SK-MEL-5 (cell line): ENCODE measurements at regions not wholly inside any gene's neighbourhood (a gene's known extent, or its start where the extent isn't known, plus 50 kb on each side); places are given as distances from the start of the nearest gene placed in this dataset.
"Not testable (repeated sequence)": the region's sequence is repeated elsewhere in the genome, so short reads cannot be mapped to it uniquely, and the experiment has no call there.

Experiments used
- DNase-seq: peaks from one replicate; pipeline ENCODE4 v3.0.0-alpha.2; 2016; ENCODE audit warnings: low read depth, low spot score
- in situ Hi-C: cut with HindIII; loops from 2 replicates; pipeline ENCODE4 v1.10.0; 2016; ENCODE audit warnings: low sequenced_read_pairs, high pct_unique_total_duplicates, low pct_unique_long_range_greater_than_20kb

DNA sequence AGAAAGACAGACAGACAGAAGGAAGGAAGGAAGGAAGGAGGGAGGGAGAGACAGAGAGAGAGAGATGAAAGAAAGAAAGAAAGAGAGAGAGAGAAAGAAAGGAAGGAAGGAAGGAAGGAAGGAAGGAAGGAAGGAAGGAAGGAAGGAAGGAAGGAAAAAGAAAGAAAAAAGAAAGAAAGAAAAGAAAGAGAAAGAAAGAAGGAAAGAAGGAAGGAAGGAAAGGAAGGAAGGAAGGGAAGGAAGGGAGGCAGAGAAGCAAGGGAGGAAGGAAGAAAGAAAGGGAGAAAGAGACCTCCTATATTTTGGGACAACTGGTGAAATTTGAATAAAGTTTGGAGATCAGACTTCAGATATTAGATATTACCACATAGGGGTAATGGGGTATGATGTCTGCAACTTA lies 226.9 kb downstream of the DEPDC1B start:
- in situ Hi-C loops, DNase-seq: not testable (repeated sequence)

DNA sequence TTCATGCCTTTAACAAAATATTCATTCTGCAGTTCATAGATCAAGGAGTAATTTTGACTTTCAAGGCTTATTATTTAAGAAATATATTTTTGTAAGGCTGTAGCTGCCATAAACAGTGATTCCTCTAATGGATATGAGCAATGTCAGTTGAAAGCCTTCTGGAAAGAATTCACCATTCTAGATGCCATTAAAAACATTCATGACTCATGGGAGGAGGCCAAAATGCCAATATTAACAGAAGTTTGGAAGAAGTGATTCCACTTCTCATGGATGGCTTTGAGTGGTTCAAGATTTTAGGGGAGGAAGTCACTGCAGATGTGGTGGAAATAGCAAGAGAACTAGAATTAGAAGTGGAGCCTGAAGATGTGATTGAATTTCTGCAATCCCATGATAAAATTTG lies 229.1 kb downstream of the DEPDC1B start:
- no peak for DNase-seq
- in situ Hi-C loops = no loop called here

DNA sequence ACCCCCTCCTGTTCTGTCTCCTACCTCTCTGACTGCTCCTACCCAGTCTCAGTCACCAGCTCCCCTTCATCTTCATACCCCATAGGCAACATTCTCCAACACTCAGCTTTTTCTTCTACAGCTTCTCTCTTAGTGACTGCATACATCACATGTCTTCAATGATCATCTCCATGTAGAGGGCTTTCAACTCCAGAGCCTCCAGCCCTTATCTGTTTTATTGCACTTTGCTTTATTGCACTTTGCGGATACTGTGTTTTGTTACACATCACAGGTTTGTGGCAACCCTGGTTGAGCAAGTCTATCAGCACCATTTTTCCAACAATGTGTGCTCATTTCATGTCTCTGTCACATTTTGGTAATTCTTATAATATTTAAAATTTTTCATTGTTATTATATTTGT lies 230.7 kb downstream of the DEPDC1B start:
- no peak for DNase-seq

DNA sequence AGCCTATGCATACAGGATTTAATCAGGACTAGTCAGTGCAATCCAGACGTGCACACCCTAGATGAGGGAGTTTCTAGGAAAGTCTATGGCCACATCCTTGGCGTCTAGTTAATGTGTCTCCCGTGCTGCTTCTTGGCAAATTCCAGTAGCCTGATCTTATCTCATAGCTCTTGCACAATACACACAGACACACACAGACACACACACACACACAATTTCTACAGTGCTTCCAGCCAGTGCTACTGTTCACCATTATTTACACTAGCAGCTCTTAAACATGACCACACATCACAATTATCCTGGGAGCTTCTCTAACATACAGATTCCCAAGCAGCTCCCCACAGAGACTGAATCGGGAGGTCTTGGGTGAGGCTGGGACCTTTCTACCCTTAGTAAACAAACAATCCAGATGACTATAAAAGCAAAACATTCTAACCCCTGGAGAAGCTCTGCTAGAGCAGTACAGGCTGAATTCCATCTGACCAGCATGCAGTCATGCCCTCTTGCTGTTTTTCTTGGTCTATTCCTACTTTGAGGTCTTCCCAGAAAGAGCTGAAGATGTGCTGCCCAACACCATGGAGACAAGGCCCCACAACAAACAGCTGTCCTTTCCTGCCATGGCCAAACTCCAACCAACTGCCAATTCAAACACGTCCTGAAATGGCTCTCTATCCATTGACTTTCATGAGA lies 236.6 kb downstream of the DEPDC1B start:
- no peak for DNase-seq
- in situ Hi-C loops = no loop called here

More for the DNA sequence above, 230.7 kb downstream of the DEPDC1B start:
- in situ Hi-C loops = no loop called here

DNA sequence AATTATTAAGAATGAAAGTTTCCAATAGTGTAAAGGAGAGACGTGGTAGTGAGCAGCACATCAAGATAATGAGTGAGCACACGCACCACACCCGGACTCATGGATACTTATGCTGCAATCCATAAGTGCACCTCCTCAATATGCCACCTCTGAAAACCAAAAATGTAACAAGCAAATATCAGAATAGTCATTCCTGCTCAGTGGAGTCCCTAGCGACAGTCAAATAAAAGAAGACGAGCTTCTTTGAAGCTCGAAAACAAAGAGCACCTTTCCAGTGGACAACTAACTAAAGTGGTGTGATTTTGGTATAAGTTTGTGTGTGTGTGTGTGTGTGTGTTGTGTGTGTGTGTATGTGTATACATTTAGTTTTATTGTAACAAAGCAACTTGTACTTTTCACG lies 241.3 kb downstream of the DEPDC1B start:
- no peak for DNase-seq
- in situ Hi-C loops = no loop called here

DNA sequence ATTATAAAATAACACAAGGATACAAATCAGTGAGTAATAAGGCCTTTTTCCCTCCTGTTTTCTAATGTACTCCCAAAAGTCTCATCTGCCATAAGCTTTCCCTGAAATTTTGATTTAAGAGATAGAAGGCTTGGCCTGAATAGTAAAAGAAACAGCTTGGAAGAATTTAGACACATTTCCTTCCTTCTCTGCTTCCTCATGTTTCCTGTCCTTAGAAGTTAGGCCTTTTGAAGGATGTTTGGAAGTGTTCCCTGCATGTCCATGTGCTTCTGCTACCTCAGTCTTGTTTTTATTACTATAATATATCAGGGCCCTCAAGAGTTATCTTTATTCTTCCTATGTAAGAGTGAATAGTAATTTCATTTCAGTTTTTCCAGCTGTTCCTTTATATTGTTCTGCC lies 242.7 kb downstream of the DEPDC1B start:
- no peak for DNase-seq
- in situ Hi-C loops = no loop called here

DNA sequence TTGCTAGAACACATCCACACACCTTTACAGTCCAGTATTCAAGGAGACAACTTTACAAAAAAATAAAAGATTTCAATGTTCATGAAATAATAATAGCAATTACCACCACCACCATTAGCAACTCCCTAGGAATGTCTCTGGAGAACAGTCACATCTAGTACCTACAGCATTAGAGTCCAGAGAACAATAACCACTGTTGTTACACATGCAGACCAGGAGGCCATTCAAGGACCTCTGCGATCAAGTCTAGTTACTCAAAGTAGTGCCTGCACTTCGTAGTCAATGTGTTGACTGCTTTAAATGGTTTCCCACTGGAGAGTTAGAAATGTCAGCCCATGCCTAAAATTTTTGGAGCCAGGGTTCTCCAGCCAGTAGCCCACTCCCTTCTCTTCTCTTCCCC lies 244.4 kb downstream of the DEPDC1B start:
- in situ Hi-C loops = no loop called here
- DNase-seq = peak; percentile 19

DNA sequence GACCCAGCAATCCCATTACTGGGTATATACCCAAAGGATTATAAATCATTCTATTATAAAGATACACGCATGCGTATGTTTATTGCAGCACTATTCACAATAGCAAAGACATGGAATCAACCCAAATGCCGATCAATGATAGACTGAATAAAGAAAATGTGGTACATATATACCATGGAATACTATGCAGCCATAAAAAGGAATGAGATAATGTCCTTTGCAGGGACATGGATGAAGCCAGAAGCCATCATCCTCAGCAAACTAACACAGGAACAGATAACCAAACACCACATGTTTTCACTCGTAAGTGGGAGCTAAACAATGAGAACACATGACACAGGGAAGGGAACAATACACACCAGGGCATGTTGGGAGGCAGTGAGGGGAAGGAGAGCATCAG lies 245.7 kb downstream of the DEPDC1B start:
- in situ Hi-C loops, DNase-seq: not testable (repeated sequence)

DNA sequence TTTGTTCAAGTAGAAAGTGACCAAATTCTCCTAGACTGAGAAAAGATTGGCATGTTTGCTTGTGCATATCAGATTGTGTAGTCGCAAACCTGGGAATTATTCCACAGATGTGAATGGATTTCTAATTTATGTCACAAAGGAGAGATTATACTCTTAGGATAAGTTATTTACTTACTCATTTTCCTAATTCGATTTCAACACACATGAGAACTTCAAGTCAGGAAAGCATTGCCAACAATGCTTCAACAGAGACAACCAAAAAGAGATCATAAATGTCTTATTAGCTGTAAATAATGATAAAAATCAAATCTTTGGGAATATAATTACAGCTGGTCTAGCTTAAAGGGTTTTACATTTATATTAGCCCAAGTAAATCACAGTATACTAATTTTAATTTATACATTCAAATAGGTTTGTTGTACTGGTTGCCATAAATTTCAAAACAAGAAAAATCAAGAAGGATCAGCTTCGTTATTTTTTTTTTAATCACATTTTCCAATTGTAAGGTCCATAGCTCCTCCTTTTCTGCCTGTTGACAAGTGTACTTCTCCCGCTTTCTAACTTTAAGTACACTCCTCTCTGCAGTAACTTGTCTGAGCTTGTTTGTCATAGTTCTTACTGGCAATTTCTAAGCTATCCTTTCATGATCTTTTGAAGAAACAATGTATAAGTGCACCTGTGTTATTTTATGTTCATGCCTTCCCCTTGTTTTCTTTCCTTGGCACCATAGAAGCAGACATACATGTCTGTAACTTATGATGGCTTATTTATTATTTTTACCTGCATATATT lies 246.6 kb downstream of the DEPDC1B start:
- in situ Hi-C loops = no loop called here
- DNase-seq = no peak

DNA sequence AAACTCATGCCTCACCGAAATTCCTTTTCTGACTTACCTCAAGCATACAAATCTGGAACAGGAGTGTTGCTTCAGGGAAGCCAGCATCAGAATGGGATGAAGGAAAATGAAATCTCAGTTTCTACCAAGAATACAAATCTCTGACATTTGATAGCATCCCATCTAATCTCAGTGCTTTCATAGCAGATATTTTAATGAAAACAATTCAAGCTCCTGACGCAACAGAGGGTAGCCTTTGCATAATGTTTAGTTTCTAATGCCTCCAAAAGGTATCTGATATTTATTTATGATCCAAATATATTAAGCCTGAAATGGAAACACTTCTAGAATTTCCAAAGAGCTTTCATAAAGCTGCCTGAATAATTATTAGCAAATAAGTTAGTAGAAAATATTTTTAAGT lies 251.4 kb downstream of the DEPDC1B start:
- in situ Hi-C loops = no loop called here
- no peak for DNase-seq

DNA sequence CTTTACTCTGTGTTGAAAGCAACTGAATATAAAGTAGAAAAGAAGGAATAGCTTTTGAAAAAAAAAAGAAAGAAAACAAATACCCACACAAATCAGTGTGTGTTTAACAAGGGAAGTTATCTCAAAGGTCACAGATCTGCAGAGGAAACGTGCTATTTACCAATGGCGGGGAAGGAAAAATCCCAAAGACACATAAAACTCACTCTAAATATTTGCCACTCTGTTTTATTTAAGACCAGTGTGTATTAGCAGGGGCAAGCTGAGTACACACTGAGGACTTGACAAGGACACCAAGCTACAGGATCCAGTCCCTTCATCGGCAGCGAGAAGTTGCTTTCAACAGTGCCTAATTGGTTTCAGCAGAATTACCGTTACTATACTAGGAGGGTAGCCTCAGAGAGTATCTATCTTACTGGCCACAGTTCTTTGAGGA lies 252.5 kb downstream of the DEPDC1B start:
- in situ Hi-C loops = no loop called here
- DNase-seq = no peak

DNA sequence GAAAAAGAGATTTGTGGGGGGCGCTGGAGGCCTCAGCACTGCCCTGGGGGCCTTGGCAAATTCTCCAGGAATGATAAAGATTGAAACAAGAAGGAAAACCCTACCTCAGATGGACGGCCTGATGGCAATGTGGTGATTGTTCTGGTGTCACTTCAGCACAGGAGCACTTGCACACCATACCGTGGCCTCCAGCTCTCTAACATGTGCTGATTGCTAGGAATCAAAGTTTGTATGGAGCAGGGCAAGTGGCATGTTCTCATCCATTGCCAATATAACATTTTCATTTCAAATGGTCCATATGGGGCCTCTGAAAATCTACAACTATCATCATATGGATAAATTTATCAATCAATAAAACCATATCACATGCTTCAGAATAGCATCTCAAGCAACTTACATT lies 253.0 kb downstream of the DEPDC1B start:
- in situ Hi-C loops = no loop called here
- DNase-seq = no peak

DNA sequence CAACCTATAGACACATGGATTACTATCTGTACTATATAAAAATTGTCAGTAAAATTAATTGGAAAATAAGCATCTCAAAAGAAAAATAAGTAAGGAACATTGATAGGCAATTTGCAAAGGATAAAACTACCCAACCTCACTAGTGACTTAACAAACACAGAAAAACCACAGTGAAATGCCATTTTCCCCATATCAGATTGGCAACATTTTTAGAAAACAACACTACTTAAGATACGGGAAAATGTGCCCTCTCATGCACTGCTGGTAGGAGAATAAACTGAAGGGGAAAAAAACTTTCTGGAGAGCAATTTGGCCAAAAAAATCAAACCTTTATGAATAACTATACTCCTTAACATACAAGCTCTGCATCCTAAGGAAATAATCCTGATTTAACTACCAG lies 254.0 kb downstream of the DEPDC1B start:
- in situ Hi-C loops = no loop called here
- no peak for DNase-seq

DNA sequence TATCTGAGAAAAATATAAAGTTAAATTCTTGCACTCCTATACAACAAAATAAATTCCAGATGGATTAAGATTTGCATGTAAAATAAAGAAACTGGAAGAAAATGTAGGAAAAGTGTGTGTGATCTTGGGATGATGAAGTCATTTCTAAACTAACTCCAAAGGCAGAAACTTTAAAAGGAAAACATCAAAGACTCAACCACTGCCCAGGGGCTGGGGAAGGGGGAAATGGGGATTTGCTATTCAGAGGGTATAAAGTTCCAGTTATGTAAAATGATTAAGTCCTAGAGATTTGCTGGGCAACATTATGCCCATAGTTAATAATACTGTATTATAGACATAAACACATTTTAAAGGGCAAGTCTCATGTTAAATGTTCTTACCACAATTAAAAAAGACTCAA lies 254.5 kb downstream of the DEPDC1B start:
- in situ Hi-C loops = no loop called here

DNA sequence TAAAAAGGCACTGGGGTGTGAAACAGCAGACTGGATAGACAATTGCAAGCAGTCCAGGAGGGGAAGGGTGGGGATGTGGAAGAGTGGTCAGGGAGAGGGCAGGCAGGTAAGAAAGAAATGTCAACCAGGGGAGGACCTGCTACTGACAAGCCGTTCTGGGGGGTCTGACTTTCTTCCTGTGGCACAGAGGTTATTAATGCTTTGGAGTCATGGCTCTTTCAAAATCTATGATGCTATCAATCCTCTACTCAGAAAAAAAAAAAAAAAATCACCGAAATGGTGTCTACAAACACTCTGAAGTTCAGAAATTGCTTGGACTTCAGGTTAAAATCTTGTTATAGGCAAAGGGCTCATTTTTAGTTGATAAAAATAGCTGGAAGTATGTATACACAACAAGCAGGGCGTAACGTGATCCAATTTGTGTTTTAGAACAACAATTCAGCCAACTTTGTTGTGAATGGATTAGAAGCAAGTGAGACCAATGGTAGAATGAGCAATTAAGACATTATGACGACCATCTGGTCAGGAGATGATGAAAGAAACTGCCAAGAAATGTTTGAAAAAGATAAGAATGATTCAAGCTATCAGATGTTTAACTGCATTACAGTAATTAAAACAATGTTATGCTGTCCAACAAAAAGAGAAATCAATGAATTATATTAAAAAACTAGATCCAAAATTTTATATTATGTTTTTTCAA lies 255.2 kb downstream of the DEPDC1B start:
- DNase-seq = no peak
- in situ Hi-C loops = no loop called here

More for the DNA sequence above, 254.5 kb downstream of the DEPDC1B start:
- DNase-seq = no peak

DNA sequence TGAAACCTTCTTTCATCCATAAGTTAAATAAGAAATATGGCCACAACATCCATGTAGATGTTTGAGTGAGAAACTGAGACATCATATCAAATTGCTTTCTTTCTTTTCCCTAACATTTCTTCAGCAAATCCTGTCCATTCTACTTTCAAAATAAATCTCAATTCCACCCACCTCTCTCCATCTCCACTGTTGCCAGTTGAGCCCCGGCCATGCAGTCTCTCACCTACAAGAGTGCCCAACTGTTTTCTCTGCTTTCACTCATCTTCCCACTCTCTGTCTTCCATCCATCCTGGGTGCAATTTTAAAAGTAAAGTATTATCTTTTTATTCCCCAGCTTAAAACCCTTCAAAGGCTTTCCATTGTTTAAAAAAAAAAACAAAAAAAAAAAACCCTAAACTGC lies 260.4 kb downstream of the DEPDC1B start:
- in situ Hi-C loops = no loop called here
- DNase-seq = no peak

DNA sequence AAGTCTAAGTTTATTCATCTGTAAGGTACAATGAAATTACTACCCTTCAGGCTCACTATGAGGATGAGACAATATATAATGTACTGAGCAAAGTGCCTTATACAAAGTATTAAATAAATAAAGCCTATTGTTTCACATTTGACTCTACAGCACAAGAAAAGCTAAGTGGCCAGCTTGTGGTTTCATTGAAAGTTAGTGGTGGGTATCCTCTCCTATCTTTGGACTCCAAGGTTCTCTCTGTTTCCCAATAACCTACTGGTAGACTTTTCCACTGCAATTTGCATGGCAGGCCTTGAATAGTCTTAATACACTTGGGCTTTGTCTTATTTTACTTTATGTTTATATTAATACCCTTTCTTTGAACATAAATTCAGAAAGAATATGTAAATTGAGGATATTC lies 262.7 kb downstream of the DEPDC1B start:
- in situ Hi-C loops = no loop called here

DNA sequence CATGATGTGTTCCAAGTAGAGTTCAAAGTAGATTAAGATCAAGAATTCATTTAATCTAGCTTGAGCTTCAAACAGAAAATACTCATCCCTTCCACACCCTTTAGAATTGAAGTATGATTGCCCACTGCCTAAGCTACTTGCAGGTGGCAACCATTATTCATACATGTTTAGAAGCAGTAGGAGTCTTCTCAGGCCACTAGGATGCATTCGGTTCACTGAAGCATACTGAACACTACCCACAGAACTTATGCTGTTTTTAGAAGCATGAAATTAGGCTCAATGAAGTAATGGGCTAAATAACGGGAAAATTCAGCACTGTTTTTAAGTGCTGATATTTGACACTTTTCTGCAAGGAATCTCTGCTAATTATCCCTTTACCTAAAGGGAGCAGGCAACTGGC lies 263.4 kb downstream of the DEPDC1B start:
- in situ Hi-C loops = no loop called here
- no peak for DNase-seq

More for the DNA sequence above, 262.7 kb downstream of the DEPDC1B start:
- no peak for DNase-seq

DNA sequence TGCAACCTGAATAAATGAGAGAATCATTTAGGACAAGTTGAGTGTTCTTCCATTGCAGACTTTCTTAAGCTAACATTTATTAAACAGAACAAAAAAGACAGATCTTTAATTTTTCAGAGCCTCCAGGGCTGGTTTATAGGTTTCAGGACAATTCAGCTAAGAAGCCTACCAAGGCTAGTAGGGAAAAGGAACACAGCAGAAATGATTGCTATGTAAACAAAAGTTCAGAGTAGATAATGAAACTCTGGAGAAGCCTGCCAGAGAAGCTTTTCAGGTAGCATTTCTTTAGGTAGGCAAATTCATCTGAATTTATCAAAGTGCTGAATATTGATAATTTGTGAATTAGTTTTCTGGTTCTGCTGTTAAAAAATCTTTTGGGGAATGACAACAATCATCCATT lies 264.2 kb downstream of the DEPDC1B start:
- no peak for DNase-seq
- in situ Hi-C loops = no loop called here
